Parathyroid adenoma (tissue), 2 donors: ENCODE measurements at regions not wholly inside any gene's neighbourhood (a gene's known extent, or its start where the extent isn't known, plus 50 kb on each side); places are given as distances from the start of the nearest gene placed in this dataset.
A peak's percentile ranks its signal among the peaks of the same experiment; 100 is the strongest.

Experiments
- H2AFZ ChIP-seq: fragments of 300-600 bp; sonication (generic); one replicate; pipeline ENCODE4 v1.7.0; 2017; ENCODE audit warnings: antibody characterized with exemption, mild to moderate bottlenecking
- H3K27ac ChIP-seq: fragments of 300-600 bp; sonication (generic); one replicate; pipeline ENCODE4 v1.7.0; 2017
- H3K27me3 ChIP-seq: fragments of 300-600 bp; sonication (generic); one replicate; pipeline ENCODE4 v1.7.0; 2017; ENCODE audit warnings: low read length; ENCODE audit not compliant: control insufficient read depth, insufficient read depth
- H3K36me3 ChIP-seq: fragments of 300-600 bp; sonication (generic); one replicate; pipeline ENCODE4 v1.7.0; 2017; ENCODE audit warnings: low read length; ENCODE audit not compliant: control insufficient read depth, insufficient read depth
- H3K4me1 ChIP-seq: fragments of 300-600 bp; sonication (generic); one replicate; pipeline ENCODE4 v1.7.0; 2017; ENCODE audit warnings: control low read depth
- H3K4me2 ChIP-seq: fragments of 300-600 bp; sonication (generic); one replicate; pipeline ENCODE4 v1.7.0; 2017; ENCODE audit warnings: low read length
- H3K4me3 ChIP-seq: fragments of 300-600 bp; sonication (generic); one replicate; pipeline ENCODE4 v1.7.0; 2017; ENCODE audit warnings: low read depth, low read length
- H3K79me2 ChIP-seq: fragments of 300-600 bp; sonication (generic); one replicate; pipeline ENCODE4 v1.7.0; 2017; ENCODE audit warnings: control low read depth
- H3K9ac ChIP-seq: fragments of 300-600 bp; sonication (generic); one replicate; pipeline ENCODE4 v1.7.0; 2017; ENCODE audit warnings: mild to moderate bottlenecking
- H3K9me3 ChIP-seq: fragments of 300-600 bp; sonication (generic); one replicate; pipeline ENCODE4 v1.7.0; 2017; ENCODE audit warnings: low read length; ENCODE audit not compliant: control insufficient read depth
- CTCF ChIP-seq: fragments of 300-600 bp; sonication (generic); IDR thresholded peaks from one replicate; pipeline ENCODE4 v1.7.0; 2017; ENCODE audit warnings: antibody characterized with exemption, mild to moderate bottlenecking
- donor health status: primary hyperparathyroidism.

GRCh38 chr2:134189009-134189720, 64.7 kb upstream of the MGAT5 start:
- peaks cover 20% of the 10 kb centered on the region for H3K4me1 ChIP-seq
- no peaks in the 10 kb centered on the region for H3K27me3 ChIP-seq
- H3K4me2 ChIP-seq: no peak overlapping the region
- no peak overlapping the region for H2AFZ ChIP-seq
- TF ChIP-seq CTCF: no peak
- peaks cover 26% of the 10 kb centered on the region for H3K79me2 ChIP-seq
- H3K27ac ChIP-seq: peak overlapping the region; percentile 41
- no peaks in the 10 kb centered on the region for H3K9me3 ChIP-seq
- H3K4me3 ChIP-seq: no peak overlapping the region
- H3K9ac ChIP-seq: no peak overlapping the region
- H3K36me3 ChIP-seq: no peaks in the 10 kb centered on the region

GRCh38 chr2:134190062-134190806, 63.6 kb upstream of the MGAT5 start:
- Histone ChIP-seq H2AFZ (no peak overlapping the region), H3K27me3 (no peaks in the 10 kb centered on the region), H3K4me3 (no peak overlapping the region), H3K4me1 (peaks cover 12% of the 10 kb centered on the region), H3K9me3 (no peaks in the 10 kb centered on the region), H3K79me2 (peaks cover 25% of the 10 kb centered on the region), H3K27ac (no peak overlapping the region), H3K9ac (no peak overlapping the region), H3K36me3 (no peaks in the 10 kb centered on the region), H3K4me2 (no peak overlapping the region)
- no peak for TF ChIP-seq CTCF

GRCh38 chr2:134190807-134191203, 63.1 kb upstream of the MGAT5 start:
- Histone ChIP-seq H3K4me1 (peaks cover 7% of the 10 kb centered on the region), H3K9ac (no peak overlapping the region), H3K27ac (no peak overlapping the region), H3K79me2 (peaks cover 25% of the 10 kb centered on the region), H3K9me3 (no peaks in the 10 kb centered on the region), H2AFZ (no peak overlapping the region), H3K36me3 (no peaks in the 10 kb centered on the region), H3K4me2 (no peak overlapping the region), H3K4me3 (no peak overlapping the region), H3K27me3 (no peaks in the 10 kb centered on the region)
- no peak for TF ChIP-seq CTCF

GRCh38 chr2:134191835-134192234, 62.0 kb upstream of the MGAT5 start:
- H2AFZ ChIP-seq: no peak overlapping the region
- TF ChIP-seq CTCF: no peak
- no peaks in the 10 kb centered on the region for H3K36me3 ChIP-seq
- peaks cover 7% of the 10 kb centered on the region for H3K4me1 ChIP-seq
- peaks cover 25% of the 10 kb centered on the region for H3K79me2 ChIP-seq
- H3K9ac ChIP-seq: no peak overlapping the region
- H3K27me3 ChIP-seq: no peaks in the 10 kb centered on the region
- no peaks in the 10 kb centered on the region for H3K9me3 ChIP-seq
- no peak overlapping the region for H3K4me3 ChIP-seq
- no peak overlapping the region for H3K4me2 ChIP-seq
- H3K27ac ChIP-seq: no peak overlapping the region
